ENCODE measurements at regions not wholly inside any gene's neighbourhood (a gene's known extent, or its start where the extent isn't known, plus 50 kb on each side); places are given as distances from the start of the nearest gene placed in this dataset.

DNA sequence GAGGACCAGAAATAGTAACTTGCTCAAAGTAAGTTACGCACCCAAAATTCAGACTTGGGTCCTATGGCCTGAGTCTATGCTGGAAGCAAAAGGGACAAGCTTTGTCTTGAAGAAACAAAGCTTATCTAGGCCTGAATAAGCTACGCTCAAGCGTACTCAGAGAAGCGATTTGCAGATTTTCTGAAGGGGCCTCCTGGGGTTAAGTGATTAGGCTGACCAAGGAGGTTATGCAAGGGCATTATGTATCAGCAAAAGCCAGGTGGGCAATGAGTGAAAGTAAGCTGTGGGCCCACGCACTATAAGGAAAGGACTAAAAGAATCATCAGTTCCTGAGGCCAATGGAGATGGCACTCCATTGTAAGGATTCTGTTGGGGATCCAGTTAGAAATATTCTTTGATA is 122.1 kb downstream of the SNX18 start:
- TF ChIP-seq, protein P1, sequence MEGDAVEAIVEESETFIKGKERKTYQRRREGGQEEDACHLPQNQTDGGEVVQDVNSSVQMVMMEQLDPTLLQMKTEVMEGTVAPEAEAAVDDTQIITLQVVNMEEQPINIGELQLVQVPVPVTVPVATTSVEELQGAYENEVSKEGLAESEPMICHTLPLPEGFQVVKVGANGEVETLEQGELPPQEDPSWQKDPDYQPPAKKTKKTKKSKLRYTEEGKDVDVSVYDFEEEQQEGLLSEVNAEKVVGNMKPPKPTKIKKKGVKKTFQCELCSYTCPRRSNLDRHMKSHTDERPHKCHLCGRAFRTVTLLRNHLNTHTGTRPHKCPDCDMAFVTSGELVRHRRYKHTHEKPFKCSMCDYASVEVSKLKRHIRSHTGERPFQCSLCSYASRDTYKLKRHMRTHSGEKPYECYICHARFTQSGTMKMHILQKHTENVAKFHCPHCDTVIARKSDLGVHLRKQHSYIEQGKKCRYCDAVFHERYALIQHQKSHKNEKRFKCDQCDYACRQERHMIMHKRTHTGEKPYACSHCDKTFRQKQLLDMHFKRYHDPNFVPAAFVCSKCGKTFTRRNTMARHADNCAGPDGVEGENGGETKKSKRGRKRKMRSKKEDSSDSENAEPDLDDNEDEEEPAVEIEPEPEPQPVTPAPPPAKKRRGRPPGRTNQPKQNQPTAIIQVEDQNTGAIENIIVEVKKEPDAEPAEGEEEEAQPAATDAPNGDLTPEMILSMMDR (IDR thresholded peaks at IDR 0.05): no peak
- TF ChIP-seq POLR2A (IDR thresholded peaks at IDR 0.05): no peak

Data from suprapubic skin (tissue), 3 donors.